Liver (tissue), 8 donors: ENCODE measurements at regions not wholly inside any gene's neighbourhood (a gene's known extent, or its start where the extent isn't known, plus 50 kb on each side); places are given as distances from the start of the nearest gene placed in this dataset.

Experiments used
- DNase-seq: peaks from one replicate; pipeline ENCODE4 v3.0.0-alpha.2; 2017; ENCODE audit warnings: low spot score
- H3K27ac ChIP-seq, 2 donors: one replicate each; pipeline ENCODE4 v1.7.0; 2013; ENCODE audit warnings: inconsistent platforms in 2 of 2, low read length in 2 of 2, control low read depth in 1 of 2, low read depth in 1 of 2, mild to moderate bottlenecking in 1 of 2
- H3K27me3 ChIP-seq, 4 donors: one replicate each; pipeline versions ENCODE4 v1.6.1 to v1.7.0; 2013; ENCODE audit warnings: low read length in 3 of 4, inconsistent platforms in 1 of 4, mild to moderate bottlenecking in 1 of 4, moderate library complexity in 1 of 4; ENCODE audit not compliant: control insufficient read depth in 4 of 4, insufficient read depth in 4 of 4
- H3K36me3 ChIP-seq, 4 donors: one replicate each; pipeline versions ENCODE4 v1.6.1 to v1.7.0; 2013; ENCODE audit warnings: low read length in 3 of 4, mild to moderate bottlenecking in 3 of 4, low read depth in 1 of 4, moderate library complexity in 1 of 4; ENCODE audit not compliant: control insufficient read depth in 4 of 4, insufficient read depth in 3 of 4
- H3K4me1 ChIP-seq, 4 donors: one replicate each; pipeline versions ENCODE4 v1.6.1 to v1.7.0; 2013; ENCODE audit warnings: low read length in 3 of 4, mild to moderate bottlenecking in 3 of 4, moderate library complexity in 1 of 4; ENCODE audit not compliant: control insufficient read depth in 4 of 4, insufficient read depth in 4 of 4
- H3K4me3 ChIP-seq, 3 donors: one replicate each; pipeline versions ENCODE4 v1.6.1 to v1.7.0; 2013; ENCODE audit warnings: low read length in 3 of 3, control low read depth in 1 of 3, low read depth in 1 of 3, mild to moderate bottlenecking in 1 of 3
- H3K9ac ChIP-seq, 2 donors: one replicate each; pipeline ENCODE4 v1.7.0; 2013; ENCODE audit warnings: low read length in 2 of 2, mild to moderate bottlenecking in 2 of 2, moderate library complexity in 2 of 2, control low read depth in 1 of 2, low read depth in 1 of 2
- H3K9me3 ChIP-seq, 4 donors: one replicate each; pipeline versions ENCODE4 v1.6.1 to v1.7.0; 2013; ENCODE audit warnings: low read length in 3 of 4; ENCODE audit not compliant: control insufficient read depth in 4 of 4
- CTCF ChIP-seq: fragments of 150-350 bp; IDR thresholded peaks from 2 replicates; pipeline ENCODE4 v1.5.1; 2017; ENCODE audit warnings: improper control_type of control experiment, low read depth, low read length; ENCODE audit not compliant: missing input control
- EGR1 ChIP-seq, 2 donors: IDR thresholded peaks; 2 replicates each; pipeline ENCODE4 v1.6.1; 2016 to 2018; ENCODE audit warnings: antibody characterized with exemption in 2 of 2, low read depth in 2 of 2
- FOXA1 ChIP-seq: IDR thresholded peaks from 2 replicates; pipeline ENCODE4 v1.6.1; 2016; ENCODE audit warnings: antibody characterized with exemption
- FOXA2 ChIP-seq: IDR thresholded peaks from 2 replicates; pipeline ENCODE4 v1.6.1; 2016; ENCODE audit warnings: antibody characterized with exemption
- GABPA ChIP-seq, 2 donors: IDR thresholded peaks in 1 of 2; conservative IDR thresholded peaks in 1 of 2; 2 replicates each; pipeline ENCODE4 v1.6.1; 2016; ENCODE audit warnings: antibody characterized with exemption in 2 of 2, mild to moderate bottlenecking in 1 of 2, moderate library complexity in 1 of 2
- HNF4A ChIP-seq, 2 donors: conservative IDR thresholded peaks; 2 replicates each; pipeline ENCODE4 v1.6.1; 2016; ENCODE audit warnings: antibody characterized with exemption in 2 of 2, mild to moderate bottlenecking in 2 of 2
- HNF4G ChIP-seq: IDR thresholded peaks from 2 replicates; pipeline ENCODE4 v1.6.1; 2016; ENCODE audit warnings: antibody characterized with exemption
- JUND ChIP-seq, 2 donors: IDR thresholded peaks; 2 replicates each; pipeline ENCODE4 v1.6.1; 2016; ENCODE audit warnings: antibody characterized with exemption in 2 of 2
- MAX ChIP-seq: IDR thresholded peaks from 2 replicates; pipeline ENCODE4 v1.6.1; 2016; ENCODE audit warnings: antibody characterized with exemption
- NR2F2 ChIP-seq: IDR thresholded peaks from 2 replicates; pipeline ENCODE4 v1.6.1; 2016; ENCODE audit warnings: antibody characterized with exemption
- RAD21 ChIP-seq, 2 donors: IDR thresholded peaks; 2 replicates each; pipeline ENCODE4 v1.6.1; 2016; ENCODE audit warnings: antibody characterized with exemption in 2 of 2, mild to moderate bottlenecking in 2 of 2
- RXRA ChIP-seq, 2 donors: IDR thresholded peaks; 2 replicates each; pipeline ENCODE4 v1.6.1; 2017 to 2018; ENCODE audit warnings: antibody characterized with exemption in 2 of 2, mild to moderate bottlenecking in 1 of 2
- SP1 ChIP-seq: IDR thresholded peaks from 2 replicates; pipeline ENCODE4 v1.6.1; 2018; ENCODE audit warnings: antibody characterized with exemption, mild to moderate bottlenecking
- TAF1 ChIP-seq: conservative IDR thresholded peaks from 2 replicates; pipeline ENCODE4 v1.6.1; 2016; ENCODE audit warnings: antibody characterized with exemption, mild to moderate bottlenecking
- YY1 ChIP-seq: IDR thresholded peaks from 2 replicates; pipeline ENCODE4 v1.6.1; 2016; ENCODE audit warnings: antibody characterized with exemption, mild to moderate bottlenecking
- WGBS: extraction: QIAGEN DNeasy Blood & Tissue Kit; methylation state at CpG from one replicate; pipeline ENCODE4 v1.1.7; 2013; 5-methylcytosine and 5-hydroxymethylcytosine counted together
- TF ChIP-seq, protein P1 (sequence below): IDR thresholded peaks from 2 replicates; pipeline ENCODE4 v1.6.1; 2016; ENCODE audit warnings: antibody characterized with exemption, mild to moderate bottlenecking
- TF ChIP-seq, protein P2 (sequence below): IDR thresholded peaks from 2 replicates; pipeline ENCODE4 v1.6.1; 2016; ENCODE audit warnings: antibody characterized with exemption
- TF ChIP-seq, protein P3 (sequence below): IDR thresholded peaks from 2 replicates; pipeline ENCODE4 v1.6.1; 2016; ENCODE audit warnings: antibody characterized with exemption
- donor health status: healthy.
- donor health status: healthy.
- donor health status: healthy.
- donor health status: healthy.
- donor health status: healthy.

DNA sequence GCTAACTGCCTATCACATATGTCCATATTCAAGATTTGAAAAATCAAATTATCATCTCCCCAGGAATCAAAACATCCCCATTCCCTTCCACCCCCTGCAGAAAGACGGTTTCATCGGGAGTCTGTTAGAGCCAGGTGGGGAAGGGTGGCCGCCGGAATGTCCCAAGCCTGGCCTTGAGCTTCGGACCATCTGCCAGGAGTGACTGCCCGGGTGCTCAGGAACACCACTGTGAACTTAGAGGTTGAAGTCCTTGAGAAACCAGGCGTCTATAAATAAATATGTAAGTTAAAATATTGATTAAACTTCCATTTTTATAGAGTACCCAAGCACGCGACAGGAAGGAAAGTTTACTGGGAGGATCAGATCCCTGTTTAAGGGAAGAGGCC lies 250.8 kb downstream of the DLL1 start:
- H3K27me3 ChIP-seq: peaks cover 0 to 2% (median 0%) of the 10 kb centered on the region in 4 donors
- no peak overlapping the region for H3K4me3 ChIP-seq
- no peak overlapping the region for H3K9ac ChIP-seq
- H3K27ac ChIP-seq: no peak overlapping the region
- no peaks in the 10 kb centered on the region for H3K4me1 ChIP-seq
- H3K9me3 ChIP-seq: no peaks in the 10 kb centered on the region
- H3K36me3 ChIP-seq: no peaks in the 10 kb centered on the region
- no peak for DNase-seq
- 63% methylated on average over 9 of the region's 9 CpGs for WGBS
- TF ChIP-seq FOXA2 (no peak), JUND (IDR thresholded peaks at IDR 0.05) (no peak), YY1 (no peak), RXRA (IDR thresholded peaks at IDR 0.05) (no peak), CTCF (no peak), NR2F2 (no peak), SP1 (no peak), GABPA (IDR thresholded peaks at IDR 0.05 in 1 of 2, conservative IDR thresholded peaks at IDR 0.05 in 1 of 2) (no peak), MAX (no peak), TAF1 (no peak), RAD21 (IDR thresholded peaks at IDR 0.05) (no peak), HNF4G (no peak), FOXA1 (no peak), EGR1 (IDR thresholded peaks at IDR 0.05; ENCODE audit: low read depth in 2 of 2) (no peak), HNF4A (conservative IDR thresholded peaks at IDR 0.05) (no peak)
- TF ChIP-seq, protein P1, sequence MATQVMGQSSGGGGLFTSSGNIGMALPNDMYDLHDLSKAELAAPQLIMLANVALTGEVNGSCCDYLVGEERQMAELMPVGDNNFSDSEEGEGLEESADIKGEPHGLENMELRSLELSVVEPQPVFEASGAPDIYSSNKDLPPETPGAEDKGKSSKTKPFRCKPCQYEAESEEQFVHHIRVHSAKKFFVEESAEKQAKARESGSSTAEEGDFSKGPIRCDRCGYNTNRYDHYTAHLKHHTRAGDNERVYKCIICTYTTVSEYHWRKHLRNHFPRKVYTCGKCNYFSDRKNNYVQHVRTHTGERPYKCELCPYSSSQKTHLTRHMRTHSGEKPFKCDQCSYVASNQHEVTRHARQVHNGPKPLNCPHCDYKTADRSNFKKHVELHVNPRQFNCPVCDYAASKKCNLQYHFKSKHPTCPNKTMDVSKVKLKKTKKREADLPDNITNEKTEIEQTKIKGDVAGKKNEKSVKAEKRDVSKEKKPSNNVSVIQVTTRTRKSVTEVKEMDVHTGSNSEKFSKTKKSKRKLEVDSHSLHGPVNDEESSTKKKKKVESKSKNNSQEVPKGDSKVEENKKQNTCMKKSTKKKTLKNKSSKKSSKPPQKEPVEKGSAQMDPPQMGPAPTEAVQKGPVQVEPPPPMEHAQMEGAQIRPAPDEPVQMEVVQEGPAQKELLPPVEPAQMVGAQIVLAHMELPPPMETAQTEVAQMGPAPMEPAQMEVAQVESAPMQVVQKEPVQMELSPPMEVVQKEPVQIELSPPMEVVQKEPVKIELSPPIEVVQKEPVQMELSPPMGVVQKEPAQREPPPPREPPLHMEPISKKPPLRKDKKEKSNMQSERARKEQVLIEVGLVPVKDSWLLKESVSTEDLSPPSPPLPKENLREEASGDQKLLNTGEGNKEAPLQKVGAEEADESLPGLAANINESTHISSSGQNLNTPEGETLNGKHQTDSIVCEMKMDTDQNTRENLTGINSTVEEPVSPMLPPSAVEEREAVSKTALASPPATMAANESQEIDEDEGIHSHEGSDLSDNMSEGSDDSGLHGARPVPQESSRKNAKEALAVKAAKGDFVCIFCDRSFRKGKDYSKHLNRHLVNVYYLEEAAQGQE: no peak
- TF ChIP-seq, protein P2, sequence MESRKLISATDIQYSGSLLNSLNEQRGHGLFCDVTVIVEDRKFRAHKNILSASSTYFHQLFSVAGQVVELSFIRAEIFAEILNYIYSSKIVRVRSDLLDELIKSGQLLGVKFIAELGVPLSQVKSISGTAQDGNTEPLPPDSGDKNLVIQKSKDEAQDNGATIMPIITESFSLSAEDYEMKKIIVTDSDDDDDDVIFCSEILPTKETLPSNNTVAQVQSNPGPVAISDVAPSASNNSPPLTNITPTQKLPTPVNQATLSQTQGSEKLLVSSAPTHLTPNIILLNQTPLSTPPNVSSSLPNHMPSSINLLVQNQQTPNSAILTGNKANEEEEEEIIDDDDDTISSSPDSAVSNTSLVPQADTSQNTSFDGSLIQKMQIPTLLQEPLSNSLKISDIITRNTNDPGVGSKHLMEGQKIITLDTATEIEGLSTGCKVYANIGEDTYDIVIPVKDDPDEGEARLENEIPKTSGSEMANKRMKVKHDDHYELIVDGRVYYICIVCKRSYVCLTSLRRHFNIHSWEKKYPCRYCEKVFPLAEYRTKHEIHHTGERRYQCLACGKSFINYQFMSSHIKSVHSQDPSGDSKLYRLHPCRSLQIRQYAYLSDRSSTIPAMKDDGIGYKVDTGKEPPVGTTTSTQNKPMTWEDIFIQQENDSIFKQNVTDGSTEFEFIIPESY: no peak
- TF ChIP-seq, protein P3, sequence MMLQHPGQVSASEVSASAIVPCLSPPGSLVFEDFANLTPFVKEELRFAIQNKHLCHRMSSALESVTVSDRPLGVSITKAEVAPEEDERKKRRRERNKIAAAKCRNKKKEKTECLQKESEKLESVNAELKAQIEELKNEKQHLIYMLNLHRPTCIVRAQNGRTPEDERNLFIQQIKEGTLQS: no peak
